GM18498 (cell line): ENCODE measurements at regions not wholly inside any gene's neighbourhood (a gene's known extent, or its start where the extent isn't known, plus 50 kb on each side); places are given as distances from the start of the nearest gene placed in this dataset.
"Not testable (repeated sequence)": the region's sequence is repeated elsewhere in the genome, so short reads cannot be mapped to it uniquely, and the experiment has no call there.

Experiments
- ATAC-seq: cut with Tn5 transposase; IDR thresholded peaks from one replicate; pipeline ENCODE4 v1.9.1; 2021; ENCODE audit warnings: mild to moderate bottlenecking, moderate library complexity; ENCODE audit not compliant: unreplicated experiment

DNA sequence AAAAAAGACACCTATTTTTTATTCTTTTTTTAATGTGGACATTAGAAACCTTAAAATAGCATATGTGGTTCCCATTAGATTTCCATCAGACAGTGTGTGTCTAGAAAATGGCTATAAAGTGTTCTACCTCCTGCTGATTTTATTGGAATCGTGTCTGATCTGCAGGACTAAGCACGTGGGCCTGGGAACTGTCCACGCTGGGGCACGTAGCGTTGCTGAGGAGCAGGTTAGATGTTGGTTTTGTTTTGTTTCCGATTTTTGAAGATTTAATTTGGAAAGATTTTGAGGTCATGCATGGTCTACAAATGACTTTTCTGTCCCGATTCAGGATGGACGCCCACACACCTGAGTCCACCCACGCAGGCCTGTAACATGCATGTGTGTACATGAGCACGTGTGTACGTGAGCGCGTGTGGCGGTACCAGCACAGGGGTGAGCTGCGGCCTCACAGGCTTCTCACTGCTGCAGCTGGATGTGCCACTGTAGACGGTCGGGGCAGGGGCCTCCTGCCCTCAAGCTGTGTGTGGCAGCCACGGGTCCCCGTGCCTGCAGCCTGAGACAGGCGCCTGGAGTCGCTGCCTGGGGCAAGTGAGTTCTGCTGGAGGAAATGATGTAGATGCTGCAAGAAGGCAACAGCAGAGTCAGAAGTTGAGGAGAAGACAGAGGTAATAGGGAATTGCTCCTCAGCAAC is 99.7 kb upstream of the CTDP1 start:
- no peak for ATAC-seq

GRCh38 chr18:79580498-79581171 is 99.0 kb upstream of the CTDP1 start:
- no peak for ATAC-seq

DNA sequence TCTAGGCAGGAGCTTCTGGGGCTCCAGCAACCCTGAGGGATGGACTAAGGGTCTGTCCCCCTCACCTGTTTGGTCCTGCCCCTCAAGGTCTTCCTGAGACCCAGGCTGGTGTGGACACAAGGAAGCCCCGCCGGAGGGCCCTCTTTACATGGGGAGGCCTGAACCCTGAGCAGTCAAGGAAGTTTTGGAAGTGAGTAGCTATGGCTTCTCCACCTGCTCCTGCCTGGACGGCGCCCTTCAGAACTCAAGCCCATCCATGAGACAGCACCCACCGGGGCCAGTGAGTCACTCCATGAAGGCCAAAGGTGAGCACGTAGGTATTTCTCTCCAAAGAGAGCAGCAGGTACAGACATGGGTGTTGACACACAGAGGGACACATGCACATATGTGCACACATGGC is 98.2 kb upstream of the CTDP1 start:
- ATAC-seq: no peak

DNA sequence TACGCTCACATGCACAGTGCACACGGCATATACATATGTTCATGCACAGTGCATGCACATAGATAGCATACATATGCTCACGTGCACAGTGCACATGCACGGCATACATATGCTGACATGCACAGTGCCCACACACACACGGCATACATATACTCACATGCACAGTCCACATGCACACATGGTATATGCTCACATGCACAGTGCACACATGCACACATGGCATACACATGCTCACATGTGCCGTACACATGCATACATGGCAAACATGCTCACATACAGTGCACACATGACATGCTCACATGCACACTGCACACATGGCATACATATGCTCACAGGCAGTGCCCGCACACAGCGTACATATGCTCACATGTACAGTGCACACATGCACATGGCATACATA is 97.7 kb upstream of the CTDP1 start:
- no peak for ATAC-seq

DNA sequence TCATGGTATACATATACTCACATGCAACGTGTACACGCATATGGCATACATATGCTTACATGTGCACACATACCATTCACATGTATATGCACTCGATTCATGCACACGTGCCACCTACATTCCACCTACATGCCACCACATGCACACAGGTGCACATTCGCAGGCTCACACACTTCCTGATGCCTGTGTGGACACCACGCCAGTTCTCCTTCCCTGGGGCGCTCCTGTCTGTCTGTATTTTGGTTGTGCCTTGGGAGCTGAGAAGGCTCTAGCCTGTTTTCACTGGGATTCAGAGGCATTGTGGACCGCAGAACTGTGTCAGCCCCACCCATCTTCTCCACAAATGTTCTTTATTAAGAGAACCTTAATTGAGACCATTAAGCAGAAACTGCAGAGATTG is 96.6 kb upstream of the CTDP1 start:
- ATAC-seq: no peak

DNA sequence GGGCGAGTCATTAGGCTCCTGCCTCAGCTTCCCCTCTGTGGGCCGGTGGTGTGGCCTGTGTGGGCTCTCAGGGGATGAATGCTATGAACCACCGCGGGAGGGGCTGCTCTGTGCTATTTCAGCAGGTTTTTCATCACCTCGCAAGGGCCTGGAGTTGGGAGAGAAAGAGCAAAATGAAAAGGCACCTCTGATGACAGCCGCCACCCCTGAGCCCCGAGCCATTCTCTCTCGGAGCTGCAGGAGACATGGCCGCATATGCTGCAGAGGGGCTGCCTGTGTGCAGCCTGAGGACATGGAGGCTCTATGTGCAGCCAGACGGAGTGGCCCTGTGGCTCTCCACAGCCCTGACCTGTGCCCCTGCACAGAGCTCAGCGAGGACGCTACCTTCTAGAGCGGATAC is 96.2 kb upstream of the CTDP1 start:
- no peak for ATAC-seq

DNA sequence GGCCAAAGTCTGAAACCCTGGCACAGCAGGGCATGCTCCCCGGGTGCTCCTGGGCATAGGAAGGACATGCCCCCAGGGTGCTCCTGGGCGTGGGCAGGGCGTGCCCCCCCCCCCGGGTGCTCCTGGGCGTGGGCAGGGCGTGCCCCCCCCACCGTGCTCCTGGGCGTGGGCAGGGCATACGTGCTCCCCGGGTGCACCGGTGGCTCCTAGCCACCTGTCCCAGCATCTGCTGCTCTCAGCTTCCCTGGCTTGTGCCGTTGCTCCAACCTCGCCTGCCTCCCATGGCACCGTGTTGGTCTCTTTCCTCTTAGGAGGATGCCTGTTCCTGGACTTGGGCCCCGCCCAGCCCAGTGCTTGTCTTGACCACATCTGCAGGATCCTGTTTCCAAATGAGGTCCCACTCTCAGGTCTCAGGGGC is 95.6 kb upstream of the CTDP1 start:
- no peak for ATAC-seq

GRCh38 chr18:79584491-79585394 is 94.9 kb upstream of the CTDP1 start:
- no peak for ATAC-seq

- no peak for ATAC-seq
Measured at GRCh38 chr18:79585395-79586370, 93.9 kb upstream of the CTDP1 start.

GRCh38 chr18:79586436-79587225 is 93.0 kb upstream of the CTDP1 start:
- no peak for ATAC-seq

- ATAC-seq: no peak
Measured at GRCh38 chr18:79587226-79587741, 92.3 kb upstream of the CTDP1 start.

DNA sequence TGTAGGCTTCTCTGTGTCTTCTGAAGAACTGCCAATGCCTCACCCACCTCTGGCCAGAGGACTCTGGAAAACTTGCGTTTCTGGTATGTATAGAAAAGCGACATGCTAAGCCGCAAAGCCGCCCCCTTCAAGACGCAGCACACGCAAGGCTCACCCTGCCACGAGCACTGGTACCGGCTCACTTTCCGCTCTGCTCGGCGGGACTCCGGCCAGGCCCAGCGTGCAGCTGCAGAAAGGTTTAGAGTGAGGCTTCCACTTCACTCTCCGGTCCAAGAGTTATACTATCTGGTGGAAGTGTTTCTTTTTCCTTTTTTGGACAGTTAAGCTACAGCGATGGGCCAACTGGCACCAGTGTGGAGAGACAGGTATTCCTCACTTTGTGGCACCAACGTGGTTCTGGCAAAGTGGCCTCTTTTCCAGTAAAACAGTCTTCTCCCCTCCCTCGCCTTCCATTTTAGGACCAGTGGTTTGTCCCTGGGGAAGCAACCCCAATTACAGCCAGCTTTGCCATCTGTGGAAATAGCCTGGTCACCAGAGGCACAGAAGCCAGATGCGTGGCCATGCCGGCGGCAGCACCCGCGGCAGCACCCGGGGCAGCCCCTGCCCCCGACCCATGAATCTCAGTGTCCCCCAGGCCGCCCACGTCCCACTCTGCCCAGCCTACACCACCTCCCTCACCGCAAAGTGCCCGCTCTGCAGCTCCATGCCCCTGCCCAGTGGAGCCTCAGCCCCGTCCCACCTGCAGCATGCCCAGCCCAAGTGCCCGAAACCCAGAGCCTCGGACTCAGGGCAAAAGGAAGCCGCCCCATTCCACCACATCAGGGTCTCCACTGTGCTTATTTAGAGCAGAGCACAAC is 91.6 kb upstream of the CTDP1 start:
- ATAC-seq: no peak

GRCh38 chr18:79588636-79589481 is 90.7 kb upstream of the CTDP1 start:
- no peak for ATAC-seq

DNA sequence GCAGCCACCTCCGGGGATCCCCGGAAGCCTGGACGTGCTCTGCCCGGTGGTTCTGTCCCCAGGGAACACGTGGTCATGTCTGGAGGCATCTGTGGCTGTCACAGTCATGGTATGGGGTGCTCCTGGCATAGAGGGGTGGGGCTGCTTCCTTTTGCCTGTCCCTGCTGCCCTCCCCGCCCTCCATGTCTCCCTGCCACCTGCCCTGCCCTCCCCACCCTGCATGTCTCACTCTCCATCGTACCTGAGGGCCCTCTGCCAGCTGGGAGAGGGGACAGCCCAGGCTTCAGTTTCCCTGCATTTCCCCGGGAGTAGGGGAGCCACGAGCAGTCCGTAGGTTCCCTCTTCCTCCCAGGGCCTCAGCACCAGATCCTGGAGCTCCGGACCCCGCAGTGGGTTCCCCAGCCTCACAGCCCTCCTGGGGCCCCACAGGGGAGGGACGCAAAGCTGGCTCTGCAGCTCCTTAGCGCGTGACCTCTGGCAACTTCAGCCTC is 90.0 kb upstream of the CTDP1 start:
- no peak for ATAC-seq

DNA sequence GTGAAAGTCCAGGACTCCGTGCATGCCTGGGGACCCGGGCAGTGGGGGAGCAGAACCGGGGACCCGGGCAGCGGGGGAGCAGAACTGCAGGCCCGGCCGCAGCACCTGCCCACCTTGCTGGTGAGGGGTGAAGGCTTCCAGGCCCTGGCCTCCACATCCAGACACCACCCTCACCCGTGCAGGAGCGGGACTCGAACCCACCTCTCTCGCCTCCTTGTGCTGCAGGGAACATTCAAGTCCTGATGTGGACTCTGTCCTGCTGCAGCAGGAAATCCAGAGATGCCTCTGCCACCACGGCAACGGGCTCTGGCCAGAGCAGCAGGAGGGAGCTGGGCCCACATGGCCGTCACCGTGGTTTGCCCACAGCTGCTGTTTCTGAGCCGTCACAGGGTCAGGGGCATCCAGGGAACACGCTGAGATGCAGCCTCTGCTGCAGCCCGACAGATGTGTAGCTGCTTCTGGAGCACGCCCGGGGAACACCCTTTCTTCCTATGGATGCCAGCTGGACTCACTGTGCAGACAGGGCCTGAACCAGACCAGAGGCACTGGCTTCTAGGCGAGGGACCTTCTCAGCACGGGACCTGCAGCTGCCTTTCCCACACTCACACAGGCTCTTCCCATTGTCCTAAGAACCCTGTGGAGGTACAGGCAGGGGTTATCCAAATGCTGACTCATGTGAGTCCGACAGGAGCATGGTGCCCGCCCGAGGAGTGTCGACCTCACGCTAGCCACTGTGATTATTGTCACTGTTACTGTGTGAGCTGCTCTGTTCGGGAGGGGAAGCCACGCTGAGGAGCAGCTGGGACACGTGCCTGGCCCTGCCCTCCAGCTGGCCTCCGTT is 89.2 kb upstream of the CTDP1 start:
- ATAC-seq: no peak

DNA sequence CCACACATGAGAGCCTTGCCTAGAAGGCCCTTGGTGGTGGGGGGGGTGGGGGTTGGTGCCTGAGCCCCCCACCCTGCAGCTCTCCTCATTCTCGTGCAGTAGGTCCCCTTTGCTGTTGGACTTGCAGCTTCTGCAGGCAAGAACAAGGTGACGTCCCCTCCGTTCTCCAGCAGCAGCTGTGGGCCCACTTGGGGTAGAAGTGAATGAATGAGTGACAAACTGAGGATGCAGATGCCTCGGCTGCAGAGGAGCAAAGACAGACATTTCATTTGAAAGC is 88.6 kb upstream of the CTDP1 start:
- no peak for ATAC-seq

- ATAC-seq: not testable (repeated sequence)
Measured at GRCh38 chr18:79592684-79593083, 86.9 kb upstream of the CTDP1 start.
